Stimulated activated CD8-positive, alpha-beta memory T cell treated with anti-CD3 and anti-CD28 coated beads, Interleukin-15, amount 100 ng/mL, for 24 hours (primary cell): ENCODE measurements at regions not wholly inside any gene's neighbourhood (a gene's known extent, or its start where the extent isn't known, plus 50 kb on each side); places are given as distances from the start of the nearest gene placed in this dataset.
"Not testable (repeated sequence)": the region's sequence is repeated elsewhere in the genome, so short reads cannot be mapped to it uniquely, and the experiment has no call there.

Experiments
- DNase-seq: peaks from one replicate; pipeline ENCODE4 v3.0.0-alpha.2; 2020; ENCODE audit warnings: low read depth

- no peak for DNase-seq
Measured at GRCh38 chrX:46165866-46166265, 379.4 kb downstream of the ZNF674 start.

- DNase-seq, result no peak
Measured at GRCh38 chrX:46165411-46165810, 379.8 kb downstream of the ZNF674 start.

- DNase-seq, result no peak
Measured at GRCh38 chrX:46152756-46153155, 392.5 kb downstream of the ZNF674 start.

- DNase-seq, result not testable (repeated sequence)
Measured at GRCh38 chrX:46151332-46151731, 393.9 kb downstream of the ZNF674 start.

GRCh38 chrX:46144566-46144965 is 400.7 kb downstream of the ZNF674 start:
- DNase-seq, result no peak

- DNase-seq, result no peak
Measured at GRCh38 chrX:46140272-46140671, 404.9 kb downstream of the ZNF674 start.

- DNase-seq, result no peak
Measured at GRCh38 chrX:46130247-46130646, 415.0 kb downstream of the ZNF674 start.

GRCh38 chrX:46125111-46125510 is 420.1 kb downstream of the ZNF674 start:
- no peak for DNase-seq

GRCh38 chrX:46117234-46117633 is 428.0 kb downstream of the ZNF674 start:
- no peak for DNase-seq

- DNase-seq, result not testable (repeated sequence)
Measured at GRCh38 chrX:46087310-46087709, 457.9 kb downstream of the ZNF674 start.

GRCh38 chrX:46080121-46080520 is 465.1 kb downstream of the ZNF674 start:
- not testable (repeated sequence) for DNase-seq

GRCh38 chrX:46072791-46073190 is 472.4 kb downstream of the ZNF674 start:
- no peak for DNase-seq

GRCh38 chrX:46072372-46072771 is 472.8 kb downstream of the ZNF674 start:
- no peak for DNase-seq

GRCh38 chrX:46070421-46070820 is 474.8 kb downstream of the ZNF674 start:
- DNase-seq, result no peak

GRCh38 chrX:46059316-46059715 is 485.9 kb downstream of the ZNF674 start:
- no peak for DNase-seq

- no peak for DNase-seq
Measured at GRCh38 chrX:46044486-46044885, 500.7 kb downstream of the ZNF674 start.

- no peak for DNase-seq
Measured at GRCh38 chrX:46040001-46040400, 505.2 kb downstream of the ZNF674 start.

GRCh38 chrX:46039526-46039925 is 505.7 kb downstream of the ZNF674 start:
- no peak for DNase-seq

- no peak for DNase-seq
Measured at GRCh38 chrX:46036508-46036907, 508.7 kb downstream of the ZNF674 start.

- DNase-seq, result no peak
Measured at GRCh38 chrX:46034868-46035267, 510.4 kb downstream of the ZNF674 start.

GRCh38 chrX:46029777-46030176 is 515.4 kb downstream of the ZNF674 start:
- no peak for DNase-seq

- DNase-seq, result no peak
Measured at GRCh38 chrX:46016296-46016695, 528.9 kb downstream of the ZNF674 start.

GRCh38 chrX:46015653-46016052 is 529.6 kb downstream of the ZNF674 start:
- DNase-seq, result no peak

GRCh38 chrX:45992402-45993123 is 552.7 kb downstream of the ZNF674 start:
- DNase-seq, result no peak
